Left kidney (tissue), 1 donor: ENCODE measurements at regions not wholly inside any gene's neighbourhood (a gene's known extent, or its start where the extent isn't known, plus 50 kb on each side); places are given as distances from the start of the nearest gene placed in this dataset.
"Not testable (repeated sequence)": the region's sequence is repeated elsewhere in the genome, so short reads cannot be mapped to it uniquely, and the experiment has no call there.

Source experiments
- DNase-seq: peaks from one replicate; pipeline ENCODE4 v3.0.0-alpha.2; 2013

DNA sequence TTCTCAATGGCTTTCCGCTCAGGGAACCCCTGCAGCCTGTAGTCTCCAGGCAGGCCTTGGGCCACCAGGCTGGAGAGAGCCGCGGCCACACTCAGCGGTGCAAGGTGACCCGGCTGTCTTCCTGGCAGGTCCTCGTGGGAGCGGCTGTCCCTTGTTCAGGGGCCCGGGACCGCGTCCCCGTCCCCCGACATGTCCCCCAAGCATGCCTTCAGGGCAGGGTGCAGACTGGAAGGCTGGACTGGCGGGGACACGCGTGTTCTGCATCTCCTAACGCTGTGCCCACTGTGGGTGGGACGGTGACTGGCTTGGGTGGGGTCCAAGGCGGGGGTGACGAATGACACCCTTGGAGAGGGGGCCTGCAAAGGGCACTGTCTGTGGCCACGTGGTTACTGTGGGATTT, 93.6 kb downstream of the WTIP start:
- DNase-seq = no peak

- no peak for DNase-seq
These were observed 93.1 kb downstream of the WTIP start for GRCh38 chr19:34574704-34575103.

GRCh38 chr19:34573226-34573864, 91.8 kb downstream of the WTIP start:
- no peak for DNase-seq

DNA sequence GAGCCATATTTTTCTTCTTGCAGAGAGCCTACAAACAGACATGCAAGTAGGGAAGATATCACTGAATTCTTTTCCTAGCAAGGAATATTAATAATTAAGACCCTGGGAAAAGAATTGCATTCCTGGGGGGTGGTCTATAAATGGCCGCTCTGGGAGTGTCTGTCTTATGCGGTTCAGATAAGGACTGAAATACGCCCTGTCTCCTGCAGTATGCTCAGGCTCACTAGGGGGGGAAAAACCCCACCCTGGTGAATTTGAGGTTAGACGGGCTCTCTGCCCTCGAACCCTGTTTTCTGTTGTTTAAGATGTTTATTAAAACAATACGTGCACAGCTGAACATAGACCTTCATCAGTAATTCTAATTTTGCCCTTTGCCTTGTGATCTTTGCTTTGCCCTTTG, 88.6 kb downstream of the WTIP start:
- not testable (repeated sequence) for DNase-seq

DNA sequence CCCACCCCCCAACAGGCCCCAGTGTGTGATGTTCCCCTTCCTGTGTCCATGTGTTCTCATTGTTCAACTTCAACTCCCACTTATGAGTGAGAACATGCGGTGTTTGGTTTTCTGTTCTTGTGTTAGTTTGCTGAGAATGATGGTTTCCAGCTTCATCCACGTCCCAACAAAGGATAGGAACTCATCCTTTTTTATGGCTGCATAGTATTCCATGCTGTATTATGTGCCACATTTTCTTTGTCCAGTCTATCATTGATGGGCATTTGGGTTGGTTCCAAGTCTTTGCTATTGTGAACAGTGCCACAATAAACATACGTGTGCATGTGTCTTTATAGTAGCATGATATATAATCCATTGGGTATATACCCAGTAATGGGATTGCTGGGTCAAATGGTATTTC, 80.8 kb downstream of the WTIP start:
- DNase-seq = not testable (repeated sequence)
